ENCODE measurements at regions not wholly inside any gene's neighbourhood (a gene's known extent, or its start where the extent isn't known, plus 50 kb on each side); places are given as distances from the start of the nearest gene placed in this dataset.

- no peaks in the 10 kb centered on the region for H3K27me3 Mint-ChIP-seq (ENCODE audit: low read depth)
Observed at GRCh38 chr16:62639890-62640289, 603.7 kb upstream of the CDH8 start.

More at GRCh38 chr16:62639890-62640289, 603.7 kb upstream of the CDH8 start:
- no peak for TF ChIP-seq CTCF (conservative IDR thresholded peaks at IDR 0.05)
- H3K14ac ChIP-seq (ENCODE audit: insufficient read depth, low read length): no peak overlapping the region
- no peak overlapping the region for H2BK120ac ChIP-seq (ENCODE audit: low read depth, low read length, poor library complexity, severe bottlenecking)
- no peak overlapping the region for H2BK20ac ChIP-seq (ENCODE audit: low read depth, low read length, poor library complexity, severe bottlenecking)
- no peaks in the 10 kb centered on the region for H3K27me3 ChIP-seq (ENCODE audit: insufficient read depth, low read length)
- H4K8ac ChIP-seq (replicated peaks; ENCODE audit: insufficient read length, low read depth, low read length): no peak overlapping the region
- no peak overlapping the region for H3K56ac ChIP-seq (ENCODE audit: insufficient read length, low read depth, low read length)
- Mint-ChIP-seq H3K27ac (no peak overlapping the region), H3K4me1 (no peaks in the 10 kb centered on the region), H3K4me3 (no peak overlapping the region), H3K9me3 (no peaks in the 10 kb centered on the region), H3K36me3 (ENCODE audit: insufficient read depth in 1 of 3, low read depth in 3 of 3) (no peaks in the 10 kb centered on the region)
- no peak overlapping the region for H4K91ac ChIP-seq (ENCODE audit: insufficient read length, low read depth, low read length)
- no peak overlapping the region for H3K18ac ChIP-seq (ENCODE audit: insufficient read length, low read depth, low read length)
- no peaks in the 10 kb centered on the region for H3K9me3 ChIP-seq (ENCODE audit: control insufficient read depth, low read depth, low read length)
- H3T11ph ChIP-seq (ENCODE audit: low read length): no peak overlapping the region
- H3K4me2 ChIP-seq (ENCODE audit: insufficient read depth, insufficient read length, low read length): no peak overlapping the region
- no peak overlapping the region for H2AK5ac ChIP-seq (ENCODE audit: insufficient read length, low read length)
- no peaks in the 10 kb centered on the region for H3K23me2 ChIP-seq (ENCODE audit: insufficient read length, low read depth, low read length, poor library complexity, severe bottlenecking)
- H2BK12ac ChIP-seq (ENCODE audit: insufficient read length, low read depth, low read length): no peak overlapping the region
- no peaks in the 10 kb centered on the region for H4K20me1 ChIP-seq (ENCODE audit: control insufficient read depth, insufficient read depth, insufficient read length)
- no peak overlapping the region for H3K4ac ChIP-seq (ENCODE audit: low read depth, low read length)
- H3K79me2 ChIP-seq (ENCODE audit: insufficient read depth, low read length): no peaks in the 10 kb centered on the region
- no peak overlapping the region for H3K23ac ChIP-seq (ENCODE audit: insufficient read length, low read depth, low read length)
- no peak overlapping the region for H4K5ac ChIP-seq (ENCODE audit: insufficient read length, low read depth, low read length)
- DNase-seq: no peak
- H3K27ac ChIP-seq (ENCODE audit: insufficient read length, low read depth, low read length): no peak overlapping the region
- no peak overlapping the region for H2BK5ac ChIP-seq (ENCODE audit: insufficient read length, low read length)
- H3K4me1 ChIP-seq (ENCODE audit: insufficient read depth, low read length): no peaks in the 10 kb centered on the region
- H3K9ac ChIP-seq (ENCODE audit: extremely low read depth, insufficient read length, low read length): no peak overlapping the region
- H3K79me1 ChIP-seq (ENCODE audit: insufficient read depth, low read depth, low read length, poor library complexity, severe bottlenecking): no peaks in the 10 kb centered on the region
- no peak overlapping the region for H2AFZ ChIP-seq (ENCODE audit: low read length)
- H2BK15ac ChIP-seq (ENCODE audit: low read depth, low read length): no peak overlapping the region

Measured in H9 (cell line).